ENCODE measurements at regions not wholly inside any gene's neighbourhood (a gene's known extent, or its start where the extent isn't known, plus 50 kb on each side); places are given as distances from the start of the nearest gene placed in this dataset.
"Not testable (repeated sequence)": the region's sequence is repeated elsewhere in the genome, so short reads cannot be mapped to it uniquely, and the experiment has no call there.

DNA sequence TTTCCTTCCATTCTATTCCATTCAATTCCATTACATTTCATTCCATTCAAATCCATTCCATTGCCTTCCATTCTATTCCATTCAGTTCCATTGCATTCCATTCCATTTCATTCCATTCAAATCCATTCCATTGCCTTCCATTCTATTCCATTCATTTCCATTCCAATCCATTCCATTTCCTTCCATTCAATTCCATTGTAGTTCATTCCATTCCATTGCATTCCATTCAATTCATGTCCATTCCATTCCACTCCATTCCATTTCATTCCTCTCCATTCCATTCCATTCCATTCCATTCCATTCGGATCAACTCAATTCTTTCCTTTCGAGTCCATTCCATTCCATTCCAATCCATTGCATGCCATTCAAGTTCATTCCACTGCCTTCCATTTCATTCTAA, 1128.3 kb downstream of the RPIA start:
- Histone ChIP-seq H3K36me3 (no peaks in the 10 kb centered on the region), H3K9me3 (peaks cover 0 to 74% of the 10 kb centered on the region in 2 donors), H3K27me3 (no peaks in the 10 kb centered on the region), H3K27ac (no peak overlapping the region), H3K4me3 (no peak overlapping the region), H3K4me1 (no peaks in the 10 kb centered on the region)
- TF ChIP-seq POLR2A (IDR thresholded peaks at IDR 0.05) (no peak), POLR2AphosphoS5 (IDR thresholded peaks at IDR 0.05) (no peak)
- TF ChIP-seq, protein P1, sequence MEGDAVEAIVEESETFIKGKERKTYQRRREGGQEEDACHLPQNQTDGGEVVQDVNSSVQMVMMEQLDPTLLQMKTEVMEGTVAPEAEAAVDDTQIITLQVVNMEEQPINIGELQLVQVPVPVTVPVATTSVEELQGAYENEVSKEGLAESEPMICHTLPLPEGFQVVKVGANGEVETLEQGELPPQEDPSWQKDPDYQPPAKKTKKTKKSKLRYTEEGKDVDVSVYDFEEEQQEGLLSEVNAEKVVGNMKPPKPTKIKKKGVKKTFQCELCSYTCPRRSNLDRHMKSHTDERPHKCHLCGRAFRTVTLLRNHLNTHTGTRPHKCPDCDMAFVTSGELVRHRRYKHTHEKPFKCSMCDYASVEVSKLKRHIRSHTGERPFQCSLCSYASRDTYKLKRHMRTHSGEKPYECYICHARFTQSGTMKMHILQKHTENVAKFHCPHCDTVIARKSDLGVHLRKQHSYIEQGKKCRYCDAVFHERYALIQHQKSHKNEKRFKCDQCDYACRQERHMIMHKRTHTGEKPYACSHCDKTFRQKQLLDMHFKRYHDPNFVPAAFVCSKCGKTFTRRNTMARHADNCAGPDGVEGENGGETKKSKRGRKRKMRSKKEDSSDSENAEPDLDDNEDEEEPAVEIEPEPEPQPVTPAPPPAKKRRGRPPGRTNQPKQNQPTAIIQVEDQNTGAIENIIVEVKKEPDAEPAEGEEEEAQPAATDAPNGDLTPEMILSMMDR (IDR thresholded peaks at IDR 0.05): no peak
- intact Hi-C loops (cut with DNase I; ENCODE audit: low total_unique reads): no loop called here
- no peak for DNase-seq (ENCODE audit: low spot score in 2 of 2)

DNA sequence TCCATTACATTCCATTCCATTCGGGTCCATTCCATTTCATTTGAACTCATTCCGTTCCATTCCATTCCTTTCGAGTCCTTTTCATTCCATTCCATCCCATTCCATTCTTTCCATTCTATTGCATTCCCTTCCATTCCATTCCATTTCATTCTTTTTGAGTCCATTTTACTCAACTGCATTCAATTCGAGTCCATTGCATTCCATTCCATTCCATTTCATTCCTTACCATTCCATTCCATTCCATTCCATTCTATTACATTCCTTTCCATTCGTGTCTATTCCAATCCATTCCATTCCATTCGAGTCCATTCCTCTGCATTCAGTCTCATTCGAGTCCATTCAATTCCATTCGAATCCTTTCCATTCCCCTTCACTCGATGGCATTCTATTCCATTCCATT, 1128.8 kb downstream of the RPIA start:
- Histone ChIP-seq H3K4me1 (no peaks in the 10 kb centered on the region), H3K4me3 (no peak overlapping the region), H3K27ac (no peak overlapping the region), H3K36me3 (no peaks in the 10 kb centered on the region), H3K9me3 (peaks cover 0 to 74% of the 10 kb centered on the region in 2 donors), H3K27me3 (no peaks in the 10 kb centered on the region)
- no peak for DNase-seq (ENCODE audit: low spot score in 2 of 2)
- TF ChIP-seq POLR2AphosphoS5 (IDR thresholded peaks at IDR 0.05) (no peak), POLR2A (IDR thresholded peaks at IDR 0.05) (no peak)
- TF ChIP-seq, protein P1 (IDR thresholded peaks at IDR 0.05): no peak
- intact Hi-C loops (cut with DNase I; ENCODE audit: low total_unique reads): no loop called here

DNA sequence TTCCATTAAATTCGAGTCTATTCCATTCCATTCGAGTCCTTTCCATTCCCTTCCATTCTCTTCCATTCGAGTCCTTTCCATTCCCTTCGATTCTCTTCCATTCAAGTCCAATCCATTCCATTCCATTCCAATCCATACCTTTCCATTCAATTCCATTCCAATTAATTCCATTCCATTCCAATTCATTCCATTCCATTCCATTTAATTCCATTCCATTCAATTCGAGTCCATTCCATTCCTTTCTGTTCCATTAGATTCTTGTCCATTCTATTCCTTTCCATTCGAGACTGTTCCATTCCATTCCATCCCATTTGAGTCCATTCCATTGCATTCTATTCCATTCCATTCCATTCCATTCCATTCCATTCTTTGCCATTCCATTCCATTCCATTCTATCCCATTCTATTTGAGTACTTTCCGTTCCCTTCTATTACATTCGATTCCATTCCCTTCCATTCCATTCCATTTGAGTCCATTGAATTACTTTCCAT, 1130.0 kb downstream of the RPIA start:
- Histone ChIP-seq H3K27ac (no peak overlapping the region), H3K36me3 (no peaks in the 10 kb centered on the region), H3K4me1 (no peaks in the 10 kb centered on the region), H3K9me3 (peaks cover 0 to 83% of the 10 kb centered on the region in 2 donors), H3K4me3 (no peak overlapping the region), H3K27me3 (no peaks in the 10 kb centered on the region)
- DNase-seq (ENCODE audit: low spot score in 2 of 2): no peak
- intact Hi-C loops (cut with DNase I; ENCODE audit: low total_unique reads): no loop called here
- TF ChIP-seq POLR2A (IDR thresholded peaks at IDR 0.05): no peak
- TF ChIP-seq POLR2AphosphoS5 (IDR thresholded peaks at IDR 0.05): no peak
- TF ChIP-seq, protein P1 (IDR thresholded peaks at IDR 0.05): no peak

DNA sequence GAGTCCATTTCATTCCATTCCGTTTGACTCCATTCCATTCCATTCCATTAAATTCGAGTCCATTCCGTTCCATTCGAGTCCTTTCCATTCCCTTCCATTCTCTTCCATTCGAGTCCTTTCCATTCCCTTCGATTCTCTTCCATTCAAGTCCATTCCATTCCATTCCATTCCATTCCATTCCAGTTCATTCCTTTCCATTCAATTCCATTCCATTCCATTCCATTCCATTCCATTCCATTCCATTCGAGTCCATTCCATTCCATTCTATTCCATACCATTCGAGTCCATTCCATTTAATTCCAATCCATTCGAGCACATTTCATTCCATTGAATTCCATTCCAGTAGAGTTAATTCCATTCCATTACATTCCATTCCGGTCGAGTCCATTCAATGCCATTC, 1130.9 kb downstream of the RPIA start:
- intact Hi-C loops (cut with DNase I; ENCODE audit: low total_unique reads); H3K27ac ChIP-seq; H3K4me1 ChIP-seq; H3K27me3 ChIP-seq; DNase-seq (ENCODE audit: low spot score in 2 of 2); H3K36me3 ChIP-seq; H3K4me3 ChIP-seq: not testable (repeated sequence)
- H3K9me3 ChIP-seq: peaks cover 0 to 83% of the 10 kb centered on the region in 2 donors

DNA sequence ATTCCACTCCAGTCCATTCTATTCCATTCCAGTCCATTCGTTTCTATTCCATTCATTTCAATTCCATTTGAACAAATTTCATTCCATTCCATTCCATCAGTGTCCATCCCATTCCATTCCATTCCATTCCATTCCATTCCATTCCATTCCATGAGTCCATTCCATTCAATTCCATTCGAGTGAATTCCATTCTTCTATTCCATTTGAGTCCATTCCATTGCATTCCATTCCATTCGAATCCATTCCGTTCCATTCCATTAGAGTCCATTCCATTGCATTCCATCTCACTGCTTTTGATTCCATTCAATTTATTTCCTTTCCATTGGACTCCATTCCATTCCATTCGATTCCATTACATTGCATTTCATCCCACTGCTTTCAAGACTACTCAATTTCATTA, 1132.1 kb downstream of the RPIA start:
- TF ChIP-seq, protein P1 (IDR thresholded peaks at IDR 0.05): no peak
- TF ChIP-seq POLR2A (IDR thresholded peaks at IDR 0.05) (no peak), POLR2AphosphoS5 (IDR thresholded peaks at IDR 0.05) (no peak)

DNA sequence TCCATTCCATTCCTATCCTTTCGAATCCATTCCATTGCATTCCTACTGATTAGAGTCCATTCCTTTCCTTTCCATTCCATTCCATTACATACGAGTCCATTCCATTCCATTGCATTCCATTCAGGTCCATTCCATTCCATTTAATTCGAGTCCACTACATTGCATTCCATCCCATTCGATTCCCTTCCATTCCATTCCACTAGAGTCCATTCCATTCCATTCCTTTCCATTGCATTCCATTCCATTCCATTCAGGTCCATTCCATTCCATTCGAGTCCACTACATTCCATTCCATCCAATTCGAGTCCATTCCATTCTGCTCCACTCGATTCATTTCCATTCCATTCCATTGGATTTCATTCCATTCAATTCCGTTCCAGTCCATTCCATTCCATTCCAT, 1133.6 kb downstream of the RPIA start:
- no peak for DNase-seq (ENCODE audit: low spot score in 2 of 2)
- TF ChIP-seq POLR2AphosphoS5 (IDR thresholded peaks at IDR 0.05): no peak
- TF ChIP-seq, protein P1 (IDR thresholded peaks at IDR 0.05): no peak
- TF ChIP-seq POLR2A (IDR thresholded peaks at IDR 0.05): no peak
- no peaks in the 10 kb centered on the region for H3K36me3 ChIP-seq
- H3K4me1 ChIP-seq: no peaks in the 10 kb centered on the region
- intact Hi-C loops (cut with DNase I; ENCODE audit: low total_unique reads): no loop called here
- H3K4me3 ChIP-seq: no peak overlapping the region
- H3K27me3 ChIP-seq: no peaks in the 10 kb centered on the region
- H3K9me3 ChIP-seq: peaks cover 0 to 59% of the 10 kb centered on the region in 2 donors
- no peak overlapping the region for H3K27ac ChIP-seq

More for the DNA sequence above, 1132.1 kb downstream of the RPIA start:
- intact Hi-C loops (cut with DNase I; ENCODE audit: low total_unique reads): no loop called here
- no peak for DNase-seq (ENCODE audit: low spot score in 2 of 2)
- Histone ChIP-seq H3K36me3 (no peaks in the 10 kb centered on the region), H3K27me3 (no peaks in the 10 kb centered on the region), H3K27ac (no peak overlapping the region), H3K4me3 (no peak overlapping the region), H3K9me3 (peaks cover 0 to 74% of the 10 kb centered on the region in 2 donors), H3K4me1 (no peaks in the 10 kb centered on the region)

DNA sequence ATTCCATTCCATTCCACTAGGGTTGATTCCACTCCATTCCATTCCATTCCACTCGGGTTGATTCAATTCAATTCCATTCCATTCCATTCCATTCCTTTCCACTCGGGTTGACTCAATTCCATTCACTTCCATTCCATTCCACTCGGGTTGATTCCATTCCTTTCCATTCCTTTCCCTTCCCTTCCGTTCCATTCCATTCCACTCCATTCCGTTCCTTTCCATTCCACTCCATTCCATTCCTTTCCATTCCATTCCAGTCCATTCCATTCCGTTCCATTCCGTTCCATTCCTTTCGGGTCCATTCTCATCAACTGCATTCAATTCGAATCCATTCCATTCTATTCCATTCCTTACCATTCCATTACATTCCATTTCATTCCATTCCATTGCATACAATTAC, 1135.3 kb downstream of the RPIA start:
- H3K36me3 ChIP-seq; H3K27me3 ChIP-seq; DNase-seq (ENCODE audit: low spot score in 2 of 2); H3K4me3 ChIP-seq; H3K27ac ChIP-seq; H3K4me1 ChIP-seq; intact Hi-C loops (cut with DNase I; ENCODE audit: low total_unique reads): not testable (repeated sequence)
- peaks cover 0 to 43% of the 10 kb centered on the region in 2 donors for H3K9me3 ChIP-seq

DNA sequence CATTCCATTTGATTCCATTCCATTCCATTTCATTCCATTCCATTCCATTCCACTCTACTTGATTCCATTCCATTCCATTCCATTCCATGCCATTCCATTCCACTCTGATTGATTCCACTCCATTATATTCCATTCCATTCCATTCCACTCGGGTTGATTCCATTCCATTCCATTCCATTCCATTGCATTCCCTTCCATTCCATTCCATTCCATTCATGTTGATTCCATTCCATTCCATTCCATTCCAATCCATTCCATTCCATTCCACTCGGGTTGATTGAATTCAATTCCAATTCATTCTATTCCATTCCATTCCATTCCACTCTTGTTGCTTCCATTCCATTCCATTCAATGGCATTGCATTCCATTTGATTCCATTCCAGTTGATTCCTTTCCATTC, 1136.4 kb downstream of the RPIA start:
- intact Hi-C loops (cut with DNase I; ENCODE audit: low total_unique reads): not testable (repeated sequence)

More for the DNA sequence above, 1136.4 kb downstream of the RPIA start:
- not testable (repeated sequence) for H3K27ac ChIP-seq; DNase-seq (ENCODE audit: low spot score in 2 of 2); H3K36me3 ChIP-seq; H3K4me1 ChIP-seq; H3K4me3 ChIP-seq; H3K27me3 ChIP-seq
- peaks cover 0 to 33% of the 10 kb centered on the region in 2 donors for H3K9me3 ChIP-seq
